ENCODE measurements at regions not wholly inside any gene's neighbourhood (a gene's known extent, or its start where the extent isn't known, plus 50 kb on each side); places are given as distances from the start of the nearest gene placed in this dataset.
"Not testable (repeated sequence)": the region's sequence is repeated elsewhere in the genome, so short reads cannot be mapped to it uniquely, and the experiment has no call there.

DNA sequence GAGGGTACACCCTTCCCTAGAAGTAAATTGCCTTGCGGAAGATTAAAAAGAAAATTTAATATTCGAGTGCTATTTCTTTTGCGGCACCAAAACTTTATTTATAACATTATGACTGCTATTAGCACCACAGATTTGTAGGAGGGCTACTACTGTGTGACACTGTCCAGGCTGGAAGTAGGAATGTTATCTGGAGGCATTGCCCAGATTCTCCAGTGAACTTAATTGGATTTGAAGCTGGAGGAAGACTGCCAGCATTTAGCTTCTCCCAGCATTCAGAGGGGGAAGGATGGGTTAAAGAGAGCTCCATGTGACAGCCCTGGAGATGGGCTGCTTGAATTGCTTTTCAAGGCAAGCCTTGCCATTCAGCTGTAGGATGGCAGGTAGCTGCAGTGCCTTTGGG lies 107.0 kb upstream of the RBM19 start:
- no peak overlapping the region for H3K27ac ChIP-seq
- TF ChIP-seq, protein P1, sequence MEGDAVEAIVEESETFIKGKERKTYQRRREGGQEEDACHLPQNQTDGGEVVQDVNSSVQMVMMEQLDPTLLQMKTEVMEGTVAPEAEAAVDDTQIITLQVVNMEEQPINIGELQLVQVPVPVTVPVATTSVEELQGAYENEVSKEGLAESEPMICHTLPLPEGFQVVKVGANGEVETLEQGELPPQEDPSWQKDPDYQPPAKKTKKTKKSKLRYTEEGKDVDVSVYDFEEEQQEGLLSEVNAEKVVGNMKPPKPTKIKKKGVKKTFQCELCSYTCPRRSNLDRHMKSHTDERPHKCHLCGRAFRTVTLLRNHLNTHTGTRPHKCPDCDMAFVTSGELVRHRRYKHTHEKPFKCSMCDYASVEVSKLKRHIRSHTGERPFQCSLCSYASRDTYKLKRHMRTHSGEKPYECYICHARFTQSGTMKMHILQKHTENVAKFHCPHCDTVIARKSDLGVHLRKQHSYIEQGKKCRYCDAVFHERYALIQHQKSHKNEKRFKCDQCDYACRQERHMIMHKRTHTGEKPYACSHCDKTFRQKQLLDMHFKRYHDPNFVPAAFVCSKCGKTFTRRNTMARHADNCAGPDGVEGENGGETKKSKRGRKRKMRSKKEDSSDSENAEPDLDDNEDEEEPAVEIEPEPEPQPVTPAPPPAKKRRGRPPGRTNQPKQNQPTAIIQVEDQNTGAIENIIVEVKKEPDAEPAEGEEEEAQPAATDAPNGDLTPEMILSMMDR (IDR thresholded peaks at IDR 0.05), result no peak
- TF ChIP-seq POLR2A (IDR thresholded peaks at IDR 0.05), result no peak
- no peak overlapping the region for H3K4me3 ChIP-seq
- no peaks in the 10 kb centered on the region for H3K4me1 ChIP-seq
- no peaks in the 10 kb centered on the region for H3K27me3 ChIP-seq
- 68 to 83% (median 73%) methylated on average over 3 of the region's 3 CpGs for WGBS, 4 donors
- intact Hi-C loops (cut with DNase I), result no loop called here
- no peaks in the 10 kb centered on the region for H3K9me3 ChIP-seq
- no peaks in the 10 kb centered on the region for H3K36me3 ChIP-seq
- DNase-seq, result no peak
- ATAC-seq, result peak in 2 of 4 donors; percentile 36 to 39

DNA sequence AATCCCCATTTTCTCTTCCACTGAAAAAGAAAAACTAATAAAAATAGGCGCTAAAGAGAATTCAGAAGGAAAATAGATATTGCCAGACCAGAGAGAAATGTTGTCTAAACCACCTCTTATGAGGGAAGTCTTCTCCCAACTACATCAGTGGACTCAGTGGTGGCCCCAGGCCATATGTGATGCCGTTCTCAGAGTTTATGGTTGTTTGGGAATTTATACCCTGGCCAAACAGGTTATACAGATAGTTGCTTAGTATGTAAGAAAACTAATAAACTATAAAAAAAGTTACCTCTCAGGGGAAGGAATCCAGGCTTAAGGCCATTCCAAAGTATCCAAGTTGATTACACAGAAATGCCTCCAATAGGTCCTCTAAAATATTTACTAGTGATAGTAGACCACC lies 103.4 kb upstream of the RBM19 start:
- Histone ChIP-seq H3K4me3 (no peak overlapping the region), H3K36me3 (no peaks in the 10 kb centered on the region), H3K27me3 (no peaks in the 10 kb centered on the region), H3K9me3 (no peaks in the 10 kb centered on the region), H3K4me1 (no peaks in the 10 kb centered on the region), H3K27ac (no peak overlapping the region)
- TF ChIP-seq POLR2A (IDR thresholded peaks at IDR 0.05), result no peak
- TF ChIP-seq, protein P1 (IDR thresholded peaks at IDR 0.05), result no peak
- DNase-seq (no peak), ATAC-seq (no peak)
- WGBS, 4 donors, result 78 to 95% (median 83%) methylated on average over 2 of the region's 2 CpGs
- intact Hi-C loops (cut with DNase I), result no loop called here

DNA sequence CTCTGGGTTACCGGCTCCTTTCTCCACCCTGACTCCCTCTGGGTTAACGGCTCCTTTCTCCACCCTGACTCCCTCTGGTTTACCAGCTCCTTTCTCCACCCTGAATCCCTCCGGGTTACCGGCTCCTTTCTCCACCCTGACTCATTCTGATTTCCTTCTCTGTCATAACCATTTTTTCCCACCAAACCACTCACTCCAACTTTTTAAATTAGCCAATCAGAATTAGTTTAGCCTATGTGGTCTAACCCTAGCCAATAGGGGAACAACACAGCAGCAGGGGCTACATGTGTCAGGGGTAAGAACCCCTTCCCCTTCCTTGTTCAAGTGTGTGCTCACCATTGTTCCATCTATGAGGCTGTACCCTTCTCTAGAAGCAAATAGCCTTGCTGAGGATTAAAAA lies 98.4 kb upstream of the RBM19 start:
- Histone ChIP-seq H3K27me3 (no peaks in the 10 kb centered on the region), H3K36me3 (no peaks in the 10 kb centered on the region), H3K4me1 (no peaks in the 10 kb centered on the region), H3K27ac (no peak overlapping the region), H3K4me3 (no peak overlapping the region), H3K9me3 (peaks cover 0 to 5% (median 0%) of the 10 kb centered on the region in 12 donors)
- DNase-seq, result no peak
- intact Hi-C loops (cut with DNase I), result no loop called here
- WGBS, 4 donors, result 74 to 95% (median 84%) methylated on average over 3 to 4 of the region's 4 CpGs
- no peak for ATAC-seq
- TF ChIP-seq, protein P1 (IDR thresholded peaks at IDR 0.05), result no peak
- TF ChIP-seq POLR2A (IDR thresholded peaks at IDR 0.05), result no peak

DNA sequence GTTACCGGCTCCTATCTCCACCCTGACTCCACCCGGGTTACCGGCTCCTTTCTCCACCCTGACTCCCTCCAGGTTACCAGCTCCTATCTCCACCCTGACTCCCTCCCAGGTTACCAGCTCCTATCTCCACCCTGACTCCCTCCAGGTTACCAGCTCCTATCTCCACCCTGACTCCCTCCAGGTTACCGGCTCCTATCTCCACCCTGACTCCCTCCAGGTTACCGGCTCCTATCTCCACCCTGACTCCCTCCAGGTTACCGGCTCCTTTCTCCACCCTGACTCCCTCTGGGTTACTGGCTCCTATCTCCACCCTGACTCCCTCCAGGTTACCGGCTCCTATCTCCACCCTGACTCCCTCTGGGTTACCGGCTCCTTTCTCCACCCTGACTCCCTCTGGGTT lies 97.9 kb upstream of the RBM19 start:
- DNase-seq; H3K36me3 ChIP-seq; H3K4me3 ChIP-seq; intact Hi-C loops (cut with DNase I); ATAC-seq; H3K27me3 ChIP-seq; H3K4me1 ChIP-seq; H3K27ac ChIP-seq; H3K9me3 ChIP-seq: not testable (repeated sequence)
- 74 to 93% (median 78%) methylated on average over 6 to 8 of the region's 8 CpGs for WGBS, 4 donors

DNA sequence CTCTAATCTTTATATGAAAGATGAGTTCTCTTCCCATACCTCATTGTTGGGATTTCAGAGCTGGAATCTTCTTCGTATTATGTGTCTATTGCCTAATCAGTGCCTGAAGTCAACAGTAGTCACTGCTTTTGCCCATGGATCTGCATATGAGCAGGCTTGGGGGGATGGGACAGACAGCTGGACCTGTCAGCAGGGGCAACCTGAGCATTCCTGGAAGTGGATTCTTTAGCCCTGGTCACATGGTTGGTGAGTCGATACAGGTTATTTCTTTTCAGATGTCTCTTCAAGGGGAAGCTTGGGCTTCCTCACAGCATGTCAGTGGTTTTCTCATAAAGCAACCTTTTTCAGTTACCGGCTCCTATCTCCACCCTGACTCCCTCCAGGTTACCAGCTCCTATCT lies 97.3 kb upstream of the RBM19 start:
- ATAC-seq, result no peak
- no peaks in the 10 kb centered on the region for H3K27me3 ChIP-seq
- no peak for DNase-seq
- H3K4me1 ChIP-seq, result no peaks in the 10 kb centered on the region
- no peak for TF ChIP-seq POLR2A (IDR thresholded peaks at IDR 0.05)
- TF ChIP-seq, protein P1 (IDR thresholded peaks at IDR 0.05), result no peak
- peaks cover 0 to 5% (median 0%) of the 10 kb centered on the region in 12 donors for H3K9me3 ChIP-seq
- H3K36me3 ChIP-seq, result no peaks in the 10 kb centered on the region
- no peak overlapping the region for H3K4me3 ChIP-seq
- intact Hi-C loops (cut with DNase I), result no loop called here
- 78 to 82% (median 82%) methylated on average over 3 of the region's 3 CpGs for WGBS, 4 donors
- H3K27ac ChIP-seq, result no peak overlapping the region

DNA sequence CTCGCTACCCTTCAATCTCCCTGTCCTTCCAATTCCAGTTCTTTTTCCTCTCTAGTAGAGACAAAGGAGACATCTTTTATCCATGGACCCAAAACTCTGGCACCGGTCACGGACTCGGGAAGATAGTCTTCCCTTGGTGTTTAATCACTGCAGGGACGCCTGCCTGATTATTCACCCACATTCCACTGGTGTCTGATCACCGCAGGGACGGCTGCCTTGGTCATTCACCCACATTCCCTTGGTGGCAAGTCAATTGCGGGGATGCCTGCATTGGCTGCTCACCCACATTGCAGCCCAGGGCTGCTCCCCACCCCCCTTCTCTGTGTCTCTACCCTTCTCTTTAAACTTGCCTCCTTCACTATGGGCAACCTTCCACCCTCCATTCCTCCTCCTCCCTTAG lies 90.2 kb upstream of the RBM19 start:
- H3K36me3 ChIP-seq; H3K27me3 ChIP-seq; H3K9me3 ChIP-seq; ATAC-seq; H3K4me3 ChIP-seq; DNase-seq; intact Hi-C loops (cut with DNase I); H3K27ac ChIP-seq; H3K4me1 ChIP-seq: not testable (repeated sequence)
- WGBS, 4 donors, result 81 to 87% (median 83%) methylated on average over 8 of the region's 8 CpGs

All from heart left ventricle (tissue), 16 donors.